ENCODE measurements at regions not wholly inside any gene's neighbourhood (a gene's known extent, or its start where the extent isn't known, plus 50 kb on each side); places are given as distances from the start of the nearest gene placed in this dataset.

DNA sequence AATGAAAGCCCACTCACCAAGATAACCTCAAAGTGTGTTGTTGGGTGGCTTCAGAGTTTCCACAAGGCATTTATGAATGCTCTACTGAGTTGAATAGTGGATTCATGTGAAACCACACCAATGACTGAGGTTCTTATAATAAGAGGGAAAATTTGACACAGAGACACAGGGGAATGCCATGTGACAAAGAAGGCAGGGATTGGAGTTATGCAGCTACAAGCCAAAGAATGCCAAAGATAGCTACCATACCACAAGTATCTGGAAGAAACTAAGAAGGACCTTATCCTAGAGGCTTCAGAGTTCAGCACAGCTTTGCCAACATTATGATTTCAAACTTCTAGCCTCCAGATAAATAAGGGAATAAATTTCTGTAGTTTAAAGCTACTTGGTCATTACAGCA lies 68.0 kb upstream of the PCDH15 start:
- no peak for DNase-seq (ENCODE audit: extremely low spot score in 2 of 2)
- H3K36me3 ChIP-seq, result no peaks in the 10 kb centered on the region
- no peaks in the 10 kb centered on the region for H3K9me3 ChIP-seq
- no peak for TF ChIP-seq POLR2A (IDR thresholded peaks at IDR 0.05)
- TF ChIP-seq POLR2AphosphoS5 (IDR thresholded peaks at IDR 0.05; ENCODE audit: insufficient read depth in 1 of 2, low read depth in 1 of 2), result no peak
- TF ChIP-seq, protein P1, sequence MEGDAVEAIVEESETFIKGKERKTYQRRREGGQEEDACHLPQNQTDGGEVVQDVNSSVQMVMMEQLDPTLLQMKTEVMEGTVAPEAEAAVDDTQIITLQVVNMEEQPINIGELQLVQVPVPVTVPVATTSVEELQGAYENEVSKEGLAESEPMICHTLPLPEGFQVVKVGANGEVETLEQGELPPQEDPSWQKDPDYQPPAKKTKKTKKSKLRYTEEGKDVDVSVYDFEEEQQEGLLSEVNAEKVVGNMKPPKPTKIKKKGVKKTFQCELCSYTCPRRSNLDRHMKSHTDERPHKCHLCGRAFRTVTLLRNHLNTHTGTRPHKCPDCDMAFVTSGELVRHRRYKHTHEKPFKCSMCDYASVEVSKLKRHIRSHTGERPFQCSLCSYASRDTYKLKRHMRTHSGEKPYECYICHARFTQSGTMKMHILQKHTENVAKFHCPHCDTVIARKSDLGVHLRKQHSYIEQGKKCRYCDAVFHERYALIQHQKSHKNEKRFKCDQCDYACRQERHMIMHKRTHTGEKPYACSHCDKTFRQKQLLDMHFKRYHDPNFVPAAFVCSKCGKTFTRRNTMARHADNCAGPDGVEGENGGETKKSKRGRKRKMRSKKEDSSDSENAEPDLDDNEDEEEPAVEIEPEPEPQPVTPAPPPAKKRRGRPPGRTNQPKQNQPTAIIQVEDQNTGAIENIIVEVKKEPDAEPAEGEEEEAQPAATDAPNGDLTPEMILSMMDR (IDR thresholded peaks at IDR 0.05), result no peak
- intact Hi-C loops (cut with DNase I), result no loop called here
- H3K27ac ChIP-seq, result no peak overlapping the region
- H3K4me1 ChIP-seq, result no peaks in the 10 kb centered on the region
- no peaks in the 10 kb centered on the region for H3K27me3 ChIP-seq
- H3K4me3 ChIP-seq, result no peak overlapping the region

GRCh38 chr10:54866666-54867065 lies 65.6 kb upstream of the PCDH15 start:
- TF ChIP-seq POLR2AphosphoS5 (IDR thresholded peaks at IDR 0.05; ENCODE audit: insufficient read depth in 1 of 2, low read depth in 1 of 2) (no peak), POLR2A (IDR thresholded peaks at IDR 0.05) (no peak)
- TF ChIP-seq, protein P1 (IDR thresholded peaks at IDR 0.05), result no peak
- Histone ChIP-seq H3K9me3 (no peaks in the 10 kb centered on the region), H3K27ac (no peak overlapping the region), H3K4me1 (no peaks in the 10 kb centered on the region), H3K36me3 (no peaks in the 10 kb centered on the region), H3K27me3 (no peaks in the 10 kb centered on the region), H3K4me3 (no peak overlapping the region)
- intact Hi-C loops (cut with DNase I), result no loop called here
- DNase-seq (ENCODE audit: extremely low spot score in 2 of 2), result no peak

- Histone ChIP-seq H3K4me3 (no peak overlapping the region), H3K27ac (no peak overlapping the region), H3K9me3 (no peaks in the 10 kb centered on the region), H3K27me3 (no peaks in the 10 kb centered on the region), H3K4me1 (no peaks in the 10 kb centered on the region), H3K36me3 (no peaks in the 10 kb centered on the region)
- no peak for TF ChIP-seq POLR2A (IDR thresholded peaks at IDR 0.05)
- TF ChIP-seq, protein P1 (IDR thresholded peaks at IDR 0.05), result no peak
- intact Hi-C loops (cut with DNase I), result no loop called here
- no peak for DNase-seq (ENCODE audit: extremely low spot score in 2 of 2)
Measured at GRCh38 chr10:54854843-54855242, 53.8 kb upstream of the PCDH15 start.

- DNase-seq (ENCODE audit: extremely low spot score in 2 of 2), result no peak
- TF ChIP-seq POLR2A (IDR thresholded peaks at IDR 0.05), result no peak
- TF ChIP-seq, protein P1 (IDR thresholded peaks at IDR 0.05), result no peak
- no peak for TF ChIP-seq POLR2AphosphoS5 (IDR thresholded peaks at IDR 0.05; ENCODE audit: insufficient read depth in 1 of 2, low read depth in 1 of 2)
- Histone ChIP-seq H3K27ac (no peak overlapping the region), H3K9me3 (no peaks in the 10 kb centered on the region), H3K4me3 (no peak overlapping the region), H3K36me3 (no peaks in the 10 kb centered on the region), H3K27me3 (no peaks in the 10 kb centered on the region), H3K4me1 (no peaks in the 10 kb centered on the region)
- intact Hi-C loops (cut with DNase I), result no loop called here
Measured at GRCh38 chr10:54854389-54854788, 53.4 kb upstream of the PCDH15 start.

GRCh38 chr10:54853883-54854282 lies 52.9 kb upstream of the PCDH15 start:
- H3K4me1 ChIP-seq, result no peaks in the 10 kb centered on the region
- H3K27ac ChIP-seq, result no peak overlapping the region
- no peak overlapping the region for H3K4me3 ChIP-seq
- no peak for DNase-seq (ENCODE audit: extremely low spot score in 2 of 2)
- intact Hi-C loops (cut with DNase I), result no loop called here
- no peaks in the 10 kb centered on the region for H3K36me3 ChIP-seq
- H3K9me3 ChIP-seq, result no peaks in the 10 kb centered on the region
- H3K27me3 ChIP-seq, result no peaks in the 10 kb centered on the region
- TF ChIP-seq, protein P1 (IDR thresholded peaks at IDR 0.05), result no peak

Measured in vagina (tissue), 2 donors.